ENCODE measurements at regions not wholly inside any gene's neighbourhood (a gene's known extent, or its start where the extent isn't known, plus 50 kb on each side); places are given as distances from the start of the nearest gene placed in this dataset.

DNA sequence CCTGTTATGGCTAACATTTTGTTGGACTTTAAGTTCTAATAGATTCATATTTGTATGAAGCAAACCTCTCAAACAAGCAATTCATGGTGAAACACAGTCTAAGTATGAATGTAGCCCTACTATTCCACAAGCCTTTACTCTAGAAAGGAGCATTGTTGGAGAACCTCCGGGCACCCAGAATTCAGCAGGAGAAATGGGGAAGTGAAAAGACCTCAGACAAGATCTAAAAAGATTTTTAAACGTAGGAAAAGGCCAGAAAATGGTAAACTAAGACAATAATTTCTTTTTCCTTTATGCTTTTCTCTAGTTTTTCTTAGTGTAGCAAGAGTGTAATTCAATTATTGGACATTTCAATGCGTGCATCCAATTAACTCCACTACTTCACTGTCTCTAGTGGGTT lies 426.4 kb downstream of the INSC start:
- WGBS, 4 donors: 61 to 73% (median 67%) methylated on average over 3 of the region's 3 CpGs
- no peaks in the 10 kb centered on the region for H3K4me1 ChIP-seq (replicated peaks in 1 of 2)
- H3K4me3 ChIP-seq: no peak overlapping the region
- no peaks in the 10 kb centered on the region for H3K9me3 ChIP-seq (replicated peaks in 1 of 3)
- no peak overlapping the region for H3K27ac ChIP-seq
- no peak for TF ChIP-seq POLR2A (IDR thresholded peaks at IDR 0.05)
- TF ChIP-seq, protein P1, sequence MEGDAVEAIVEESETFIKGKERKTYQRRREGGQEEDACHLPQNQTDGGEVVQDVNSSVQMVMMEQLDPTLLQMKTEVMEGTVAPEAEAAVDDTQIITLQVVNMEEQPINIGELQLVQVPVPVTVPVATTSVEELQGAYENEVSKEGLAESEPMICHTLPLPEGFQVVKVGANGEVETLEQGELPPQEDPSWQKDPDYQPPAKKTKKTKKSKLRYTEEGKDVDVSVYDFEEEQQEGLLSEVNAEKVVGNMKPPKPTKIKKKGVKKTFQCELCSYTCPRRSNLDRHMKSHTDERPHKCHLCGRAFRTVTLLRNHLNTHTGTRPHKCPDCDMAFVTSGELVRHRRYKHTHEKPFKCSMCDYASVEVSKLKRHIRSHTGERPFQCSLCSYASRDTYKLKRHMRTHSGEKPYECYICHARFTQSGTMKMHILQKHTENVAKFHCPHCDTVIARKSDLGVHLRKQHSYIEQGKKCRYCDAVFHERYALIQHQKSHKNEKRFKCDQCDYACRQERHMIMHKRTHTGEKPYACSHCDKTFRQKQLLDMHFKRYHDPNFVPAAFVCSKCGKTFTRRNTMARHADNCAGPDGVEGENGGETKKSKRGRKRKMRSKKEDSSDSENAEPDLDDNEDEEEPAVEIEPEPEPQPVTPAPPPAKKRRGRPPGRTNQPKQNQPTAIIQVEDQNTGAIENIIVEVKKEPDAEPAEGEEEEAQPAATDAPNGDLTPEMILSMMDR (IDR thresholded peaks at IDR 0.05): no peak
- H3K36me3 ChIP-seq (replicated peaks in 1 of 2): no peaks in the 10 kb centered on the region
- DNase-seq: no peak
- no peaks in the 10 kb centered on the region for H3K27me3 ChIP-seq
- intact Hi-C loops (cut with DNase I): no loop called here

DNA sequence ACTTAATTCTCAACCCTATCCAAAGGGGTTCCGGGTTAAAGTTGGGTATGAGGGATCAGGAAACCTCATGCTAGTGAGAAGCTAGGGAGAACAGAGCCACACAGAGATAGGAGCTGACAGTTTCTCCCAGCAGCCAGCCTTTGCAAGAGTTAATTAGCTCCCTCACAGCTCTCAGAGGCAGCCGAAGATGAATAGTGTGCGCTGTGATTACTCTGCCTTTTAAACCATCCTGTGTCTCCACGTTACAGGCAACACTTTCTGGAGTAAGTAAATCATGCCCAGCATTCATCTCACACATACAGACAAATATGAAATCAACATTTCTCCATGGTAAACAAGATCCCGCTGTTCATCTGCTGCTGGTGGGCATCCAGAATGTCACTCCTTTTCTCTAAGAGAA lies 429.6 kb downstream of the INSC start:
- Histone ChIP-seq H3K36me3 (replicated peaks in 1 of 2) (no peaks in the 10 kb centered on the region), H3K4me3 (no peak overlapping the region), H3K27me3 (no peaks in the 10 kb centered on the region), H3K4me1 (replicated peaks in 1 of 2) (no peaks in the 10 kb centered on the region), H3K27ac (no peak overlapping the region), H3K9me3 (replicated peaks in 1 of 3) (no peaks in the 10 kb centered on the region)
- 62 to 72% (median 66%) methylated on average over 5 of the region's 5 CpGs for WGBS, 4 donors
- DNase-seq: no peak
- intact Hi-C loops (cut with DNase I): no loop called here
- TF ChIP-seq, protein P1 (IDR thresholded peaks at IDR 0.05): no peak
- no peak for TF ChIP-seq POLR2A (IDR thresholded peaks at IDR 0.05)

DNA sequence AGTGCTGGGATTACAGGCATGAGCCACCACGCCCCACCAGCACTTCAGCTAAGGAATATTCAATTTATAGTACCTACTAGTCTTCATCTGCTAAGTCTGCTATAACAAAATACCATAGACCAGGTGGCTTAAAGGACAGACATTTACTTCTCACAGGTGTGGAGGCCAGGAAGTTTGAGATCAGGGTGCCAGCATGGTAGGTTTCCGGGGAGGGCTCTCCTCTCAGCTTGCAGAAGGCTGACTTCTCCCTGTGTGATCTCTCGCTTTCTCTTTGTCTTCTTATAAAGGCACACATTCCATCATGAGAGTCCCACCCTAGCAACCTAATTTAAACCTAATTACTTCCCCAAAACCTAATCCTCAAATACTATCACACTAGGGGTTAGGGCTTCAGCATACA lies 433.0 kb downstream of the INSC start:
- no peaks in the 10 kb centered on the region for H3K9me3 ChIP-seq (replicated peaks in 1 of 3)
- intact Hi-C loops (cut with DNase I): no loop called here
- H3K27ac ChIP-seq: no peak overlapping the region
- TF ChIP-seq, protein P1 (IDR thresholded peaks at IDR 0.05): no peak
- no peak for TF ChIP-seq POLR2A (IDR thresholded peaks at IDR 0.05)
- H3K4me3 ChIP-seq: no peak overlapping the region
- H3K27me3 ChIP-seq: no peaks in the 10 kb centered on the region
- no peak for DNase-seq
- no peaks in the 10 kb centered on the region for H3K36me3 ChIP-seq (replicated peaks in 1 of 2)
- 57 to 87% (median 74%) methylated on average over 3 of the region's 3 CpGs for WGBS, 4 donors
- no peaks in the 10 kb centered on the region for H3K4me1 ChIP-seq (replicated peaks in 1 of 2)

DNA sequence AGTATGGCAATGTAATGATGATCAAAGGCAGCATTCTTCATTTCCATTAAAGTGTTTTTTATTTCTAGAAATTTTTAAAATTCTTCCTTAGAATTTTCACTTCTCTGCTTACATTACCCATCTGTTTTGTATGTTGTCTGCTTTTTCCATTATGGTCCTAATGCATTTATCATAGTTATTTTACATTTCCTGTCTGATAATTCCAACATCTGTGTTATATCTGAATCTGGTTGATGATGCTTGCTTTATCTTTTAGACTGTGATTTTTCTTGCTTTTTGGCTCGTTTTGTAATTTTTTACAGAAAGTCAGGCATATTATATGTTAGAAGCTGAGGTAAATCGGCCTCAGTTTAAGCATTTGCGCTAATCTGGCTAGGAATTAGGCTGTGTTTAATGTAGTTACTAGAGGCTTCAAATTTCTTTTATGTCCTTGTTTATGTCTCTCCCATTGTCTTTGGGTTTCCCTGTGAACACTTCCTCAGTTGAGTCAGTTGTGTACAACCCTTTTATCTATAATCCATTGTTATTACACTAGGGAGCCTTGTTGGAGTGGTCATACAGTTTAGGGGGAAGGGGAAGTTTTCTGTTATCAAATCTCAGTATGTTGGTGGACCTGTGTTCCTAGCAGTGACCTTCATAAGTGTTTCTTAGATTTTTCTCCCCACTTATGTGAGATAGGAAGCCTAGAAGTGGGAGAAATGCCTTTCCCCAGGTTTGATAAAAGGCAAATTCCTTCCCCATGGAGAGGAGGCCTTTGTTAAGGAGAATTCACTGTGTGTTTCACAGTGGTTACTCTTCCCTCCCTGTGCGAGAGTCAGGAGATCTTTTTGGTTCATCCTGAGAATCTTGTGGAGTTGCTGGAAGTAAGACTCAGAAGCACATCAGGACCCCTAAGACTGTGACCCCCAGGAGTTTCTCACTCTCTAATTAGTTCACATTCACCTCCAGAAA lies 437.5 kb downstream of the INSC start:
- TF ChIP-seq POLR2A (IDR thresholded peaks at IDR 0.05): no peak
- TF ChIP-seq, protein P1 (IDR thresholded peaks at IDR 0.05): no peak
- DNase-seq: no peak
- H3K27ac ChIP-seq: no peak overlapping the region
- H3K36me3 ChIP-seq (replicated peaks in 1 of 2): no peaks in the 10 kb centered on the region
- H3K27me3 ChIP-seq: no peaks in the 10 kb centered on the region
- WGBS, 4 donors: 69 to 75% (median 71%) methylated on average over 4 of the region's 4 CpGs
- no peak overlapping the region for H3K4me3 ChIP-seq
- no peaks in the 10 kb centered on the region for H3K9me3 ChIP-seq (replicated peaks in 1 of 3)
- intact Hi-C loops (cut with DNase I): no loop called here
- H3K4me1 ChIP-seq (replicated peaks in 1 of 2): no peaks in the 10 kb centered on the region
